Loucy (cell line): ENCODE measurements at regions not wholly inside any gene's neighbourhood (a gene's known extent, or its start where the extent isn't known, plus 50 kb on each side); places are given as distances from the start of the nearest gene placed in this dataset.

Experiments
- H2AFZ ChIP-seq: fragments of 200-600 bp; sonication (generic); 2 replicates; pipeline ENCODE4 v1.6.0; 2016; ENCODE audit warnings: antibody characterized with exemption, mild to moderate bottlenecking, low read length, moderate library complexity
- H3F3A ChIP-seq: fragments of 200-600 bp; 2 replicates; pipeline ENCODE4 v1.6.0; 2016; ENCODE audit warnings: antibody characterized with exemption, low read depth, mild to moderate bottlenecking
- H3K27me3 ChIP-seq: fragments of 200-600 bp; sonication (generic); 2 replicates; pipeline ENCODE4 v1.6.1; 2014; ENCODE audit warnings: low read length, mild to moderate bottlenecking; ENCODE audit not compliant: insufficient read depth, poor library complexity, severe bottlenecking
- H3K36me3 ChIP-seq: fragments of 200-600 bp; sonication (generic); 2 replicates; pipeline ENCODE4 v1.6.1; 2016; ENCODE audit warnings: low read length; ENCODE audit not compliant: insufficient read depth
- H3K4me1 ChIP-seq: fragments of 200-600 bp; sonication (generic); 2 replicates; pipeline ENCODE4 v1.5.1; 2014; ENCODE audit warnings: low read length, mild to moderate bottlenecking; ENCODE audit not compliant: insufficient read depth, poor library complexity, severe bottlenecking
- H3K4me2 ChIP-seq: fragments of 200-600 bp; sonication (generic); 2 replicates; pipeline ENCODE4 v1.6.0; 2014; ENCODE audit warnings: antibody characterized with exemption, low read length, low read depth, mild to moderate bottlenecking; ENCODE audit not compliant: poor library complexity, severe bottlenecking
- H3K4me3 ChIP-seq: fragments of 200-600 bp; sonication (generic); 2 replicates; pipeline ENCODE4 v1.5.1; 2014; ENCODE audit warnings: low read length, mild to moderate bottlenecking, mixed read lengths; ENCODE audit not compliant: poor library complexity, severe bottlenecking
- H3K79me2 ChIP-seq: fragments of 200-600 bp; sonication (generic); 2 replicates; pipeline ENCODE4 v1.6.1; 2014; ENCODE audit warnings: low read length; ENCODE audit not compliant: insufficient read depth
- H3K9ac ChIP-seq: fragments of 200-600 bp; sonication (generic); 2 replicates; pipeline ENCODE4 v1.6.0; 2014; ENCODE audit warnings: mild to moderate bottlenecking, low read depth, low read length, moderate library complexity; ENCODE audit not compliant: poor library complexity, severe bottlenecking
- H3K9me2 ChIP-seq: fragments of 200-600 bp; sonication (generic); replicated peaks from 2 replicates; pipeline ENCODE4 v1.6.1; 2016; ENCODE audit warnings: low read depth, low read length, mixed read lengths
- H3K9me3 ChIP-seq: fragments of 200-600 bp; sonication (generic); 2 replicates; pipeline ENCODE4 v1.6.1; 2014; ENCODE audit warnings: mild to moderate bottlenecking, antibody characterized with exemption, low read length, low read depth; ENCODE audit not compliant: insufficient read depth
- H4K20me1 ChIP-seq: fragments of 200-600 bp; sonication (generic); 2 replicates; pipeline ENCODE4 v1.6.0; 2014; ENCODE audit warnings: antibody characterized with exemption, low read length, mild to moderate bottlenecking; ENCODE audit not compliant: insufficient read depth, poor library complexity, severe bottlenecking
- CTCF ChIP-seq: fragments of 200-600 bp; sonication (generic); conservative IDR thresholded peaks from 2 replicates; pipeline ENCODE4 v1.5.1; 2014; ENCODE audit warnings: mild to moderate bottlenecking, antibody characterized with exemption, low read length
- EZH2phosphoT487 ChIP-seq: fragments of 200-600 bp; IDR thresholded peaks from 2 replicates; pipeline ENCODE4 v1.6.1; 2018; ENCODE audit warnings: antibody characterized with exemption, mild to moderate bottlenecking, moderate library complexity, borderline replicate concordance

- H3K9me2 ChIP-seq, result no peaks in the 10 kb centered on the region
- H3K36me3 ChIP-seq, result no peaks in the 10 kb centered on the region
Observed at GRCh38 chr5:61635271-61635670, 303.2 kb downstream of the ZSWIM6 start.

GRCh38 chr5:61637566-61637965 lies 305.5 kb downstream of the ZSWIM6 start:
- Histone ChIP-seq H3K4me3 (no peak overlapping the region), H3K79me2 (no peaks in the 10 kb centered on the region), H3K27me3 (no peaks in the 10 kb centered on the region), H3F3A (no peaks in the 10 kb centered on the region), H3K9me3 (no peaks in the 10 kb centered on the region), H3K9ac (no peak overlapping the region), H4K20me1 (no peaks in the 10 kb centered on the region), H3K4me2 (no peak overlapping the region), H3K36me3 (no peaks in the 10 kb centered on the region), H3K4me1 (no peaks in the 10 kb centered on the region), H3K9me2 (no peaks in the 10 kb centered on the region), H2AFZ (no peak overlapping the region)
- TF ChIP-seq CTCF (no peak), EZH2phosphoT487 (no peak)

More at GRCh38 chr5:61635271-61635670, 303.2 kb downstream of the ZSWIM6 start:
- no peaks in the 10 kb centered on the region for H3F3A ChIP-seq
- no peaks in the 10 kb centered on the region for H3K9me3 ChIP-seq
- no peaks in the 10 kb centered on the region for H4K20me1 ChIP-seq
- no peak overlapping the region for H2AFZ ChIP-seq
- H3K4me1 ChIP-seq, result no peaks in the 10 kb centered on the region
- no peak overlapping the region for H3K4me3 ChIP-seq
- H3K27me3 ChIP-seq, result no peaks in the 10 kb centered on the region
- no peak overlapping the region for H3K9ac ChIP-seq
- no peaks in the 10 kb centered on the region for H3K79me2 ChIP-seq
- H3K4me2 ChIP-seq, result no peak overlapping the region
- TF ChIP-seq CTCF, result no peak
- no peak for TF ChIP-seq EZH2phosphoT487

DNA sequence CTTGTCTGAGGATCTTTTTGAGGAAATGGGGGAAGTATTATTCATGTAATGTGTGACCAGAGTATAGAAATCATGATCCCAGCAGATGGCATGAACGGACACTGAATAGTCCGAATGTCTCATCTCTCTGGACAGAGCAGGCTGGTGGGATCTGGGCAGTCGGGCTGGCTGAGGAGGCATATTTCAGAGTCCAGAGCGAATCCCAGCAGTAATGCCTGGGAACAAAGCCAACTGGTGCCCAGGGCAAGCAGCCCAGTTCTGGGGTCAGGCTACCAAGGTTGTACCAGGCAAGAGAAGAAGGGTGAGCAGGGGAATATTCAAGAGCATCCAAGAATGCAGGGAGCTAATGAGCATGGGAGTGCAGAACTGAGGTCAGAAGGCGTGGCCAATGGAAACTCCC lies 306.4 kb downstream of the ZSWIM6 start:
- Histone ChIP-seq H3K36me3 (no peaks in the 10 kb centered on the region), H3K9ac (no peak overlapping the region), H3K4me1 (no peaks in the 10 kb centered on the region), H3K4me2 (no peak overlapping the region), H4K20me1 (no peaks in the 10 kb centered on the region), H3F3A (no peaks in the 10 kb centered on the region), H3K4me3 (no peak overlapping the region), H3K9me3 (no peaks in the 10 kb centered on the region), H3K79me2 (no peaks in the 10 kb centered on the region), H2AFZ (no peak overlapping the region; the same call in 1 of the 2 replicates), H3K27me3 (no peaks in the 10 kb centered on the region), H3K9me2 (no peaks in the 10 kb centered on the region)
- TF ChIP-seq EZH2phosphoT487, result no peak
